Keratinocyte (primary cell): ENCODE measurements at regions not wholly inside any gene's neighbourhood (a gene's known extent, or its start where the extent isn't known, plus 50 kb on each side); places are given as distances from the start of the nearest gene placed in this dataset.

Experiments used
- DNase-seq: peaks from one replicate; pipeline ENCODE4 v3.0.0-alpha.2; 2011; ENCODE audit warnings: low read depth, missing footprints, low spot score
- FAIRE-seq: peaks from 2 replicates; lab custom pipeline; 2011; peaks lifted over from hg19 to GRCh38; lab: Jason Lieb, UNC
- H2AFZ ChIP-seq: 2 replicates; pipeline ENCODE4 v1.6.0; 2012; ENCODE audit warnings: low read length, control low read depth, inconsistent platforms; ENCODE audit not compliant: control insufficient read depth
- H3K27ac ChIP-seq: 2 replicates; pipeline ENCODE4 v1.5.1; 2011; ENCODE audit warnings: low read length; ENCODE audit not compliant: control insufficient read depth, insufficient read depth
- H3K27me3 ChIP-seq: 3 replicates; pipeline ENCODE4 v1.6.0; 2011; ENCODE audit warnings: low read length; ENCODE audit not compliant: control insufficient read depth, insufficient read depth; ENCODE audit errors: extremely low read depth
- H3K36me3 ChIP-seq, 2 experiments: 2 replicates in 1 of 2; 3 replicates in 1 of 2; pipeline ENCODE4 v1.5.1; 2011; ENCODE audit warnings: low read length in 2 of 2, mild to moderate bottlenecking in 1 of 2; ENCODE audit not compliant: control insufficient read depth in 2 of 2, insufficient read depth in 2 of 2; ENCODE audit errors: extremely low read depth in 1 of 2
- H3K4me1 ChIP-seq: 3 replicates; pipeline ENCODE4 v1.5.1; 2011; ENCODE audit warnings: low read length; ENCODE audit not compliant: control insufficient read depth, insufficient read depth; ENCODE audit errors: extremely low read depth
- H3K4me2 ChIP-seq: 3 replicates; pipeline ENCODE4 v1.6.0; 2011; ENCODE audit warnings: low read depth, low read length; ENCODE audit not compliant: control insufficient read depth, insufficient read depth; ENCODE audit errors: extremely low read depth
- H3K4me3 ChIP-seq, 3 experiments: fragments of 200-600 bp in 1 of 3; sonication (generic) in 1 of 3; 2 replicates in 2 of 3; 3 replicates in 1 of 3; pipeline ENCODE4 v1.5.1; 2011 to 2016; ENCODE audit warnings: low read length in 3 of 3, mild to moderate bottlenecking in 3 of 3, control low read depth in 2 of 3, inconsistent platforms in 1 of 3, low read depth in 1 of 3, mixed read lengths in 1 of 3, mixed run types in 1 of 3, moderate library complexity in 1 of 3; ENCODE audit not compliant: control insufficient read depth in 2 of 3, insufficient read depth in 2 of 3; ENCODE audit errors: extremely low read depth in 1 of 3
- H3K79me2 ChIP-seq: 2 replicates; pipeline ENCODE4 v1.6.0; 2012; ENCODE audit warnings: low read length; ENCODE audit not compliant: control insufficient read depth, insufficient read depth
- H3K9ac ChIP-seq: 3 replicates; pipeline ENCODE4 v1.6.0; 2011; ENCODE audit warnings: low read length; ENCODE audit not compliant: control insufficient read depth, insufficient read depth; ENCODE audit errors: extremely low read depth
- H3K9me1 ChIP-seq: 3 replicates; pipeline ENCODE4 v1.6.0; 2011; ENCODE audit warnings: low read length; ENCODE audit not compliant: control insufficient read depth, insufficient read depth; ENCODE audit errors: extremely low read depth
- H3K9me3 ChIP-seq: 2 replicates; pipeline ENCODE4 v1.5.1; 2012; ENCODE audit warnings: low read depth, low read length; ENCODE audit not compliant: control insufficient read depth
- H4K20me1 ChIP-seq: 3 replicates; pipeline ENCODE4 v1.6.0; 2011; ENCODE audit warnings: low read length; ENCODE audit not compliant: control insufficient read depth, insufficient read depth; ENCODE audit errors: extremely low read depth
- CTCF ChIP-seq, 3 experiments: IDR thresholded peaks in 1 of 3; conservative IDR thresholded peaks in 1 of 3; optimal IDR thresholded peaks in 1 of 3; 2 replicates in 2 of 3; 3 replicates in 1 of 3; pipeline versions ENCODE3 to v1.5.1; 2011; ENCODE audit warnings: low read length in 3 of 3, mild to moderate bottlenecking in 3 of 3, moderate library complexity in 2 of 3, control low read depth in 1 of 3, inconsistent platforms in 1 of 3; ENCODE audit not compliant: insufficient read depth in 2 of 3; ENCODE audit errors: extremely low read depth in 1 of 3
- EZH2 ChIP-seq: IDR thresholded peaks from one replicate; pipeline ENCODE4 v1.6.1; 2012; ENCODE audit warnings: inconsistent platforms, mild to moderate bottlenecking, low read length, moderate library complexity
- dilution Hi-C: fragments of 300-500 bp; cut with MboI; formaldehyde crosslinking; loops from one replicate; pipeline ENCODE4 v1.7.0; 2020; ENCODE audit warnings: low sequenced_read_pairs; ENCODE audit not compliant: extremely low pct_ligation_motif_present

GRCh38 chr18:61951396-61951795 is 58.6 kb upstream of the RNF152 start:
- H3K27me3 ChIP-seq = no peaks in the 10 kb centered on the region

GRCh38 chr18:61950371-61950770 is 57.6 kb upstream of the RNF152 start:
- no peaks in the 10 kb centered on the region for H3K9me1 ChIP-seq
- FAIRE-seq (no peak), DNase-seq (no peak)
- no peak for TF ChIP-seq EZH2
- no peak for TF ChIP-seq CTCF (optimal IDR thresholded peaks at IDR 0.05 in 1 of 3, IDR thresholded peaks at IDR 0.05 in 1 of 3, conservative IDR thresholded peaks at IDR 0.05 in 1 of 3; ENCODE audit: extremely low read depth in 1 of 3, insufficient read depth in 2 of 3, low read length in 3 of 3)
- H3K9ac ChIP-seq = peak overlapping the region; percentile 89
- H3K27me3 ChIP-seq = no peaks in the 10 kb centered on the region
- no peaks in the 10 kb centered on the region for H4K20me1 ChIP-seq
- peak overlapping the region in 2 of 3 experiments; percentile 22 to 62 for H3K4me3 ChIP-seq
- peak overlapping the region; percentile 97 for H3K27ac ChIP-seq
- H3K79me2 ChIP-seq = no peaks in the 10 kb centered on the region
- H3K9me3 ChIP-seq = no peaks in the 10 kb centered on the region
- dilution Hi-C loops = no loop called here
- H3K36me3 ChIP-seq = no peaks in the 10 kb centered on the region
- no peak overlapping the region for H2AFZ ChIP-seq
- peak overlapping the region; percentile 84 for H3K4me2 ChIP-seq
- peaks cover 48% of the 10 kb centered on the region for H3K4me1 ChIP-seq

More at GRCh38 chr18:61951396-61951795, 58.6 kb upstream of the RNF152 start:
- TF ChIP-seq CTCF (optimal IDR thresholded peaks at IDR 0.05 in 1 of 3, IDR thresholded peaks at IDR 0.05 in 1 of 3, conservative IDR thresholded peaks at IDR 0.05 in 1 of 3; ENCODE audit: extremely low read depth in 1 of 3, insufficient read depth in 2 of 3, low read length in 3 of 3) = no peak
- no peak for TF ChIP-seq EZH2
- DNase-seq = no peak
- peak; percentile 61 for FAIRE-seq
- Histone ChIP-seq H3K9me3 (no peaks in the 10 kb centered on the region), H3K9me1 (no peaks in the 10 kb centered on the region), H3K27ac (peak overlapping the region; percentile 91), H3K36me3 (no peaks in the 10 kb centered on the region), H3K4me1 (peaks cover 48% of the 10 kb centered on the region), H2AFZ (peak overlapping the region; percentile 22), H4K20me1 (no peaks in the 10 kb centered on the region), H3K4me3 (peak overlapping the region in 1 of 3 experiments; percentile 14), H3K79me2 (no peaks in the 10 kb centered on the region), H3K9ac (peak overlapping the region; percentile 60), H3K4me2 (peak overlapping the region; percentile 72)
- dilution Hi-C loops = no loop called here
